ENCODE measurements at regions not wholly inside any gene's neighbourhood (a gene's known extent, or its start where the extent isn't known, plus 50 kb on each side); places are given as distances from the start of the nearest gene placed in this dataset.

- no peak for TF ChIP-seq CTCF (conservative IDR thresholded peaks at IDR 0.05; ENCODE audit: control insufficient read depth, insufficient read depth, low read depth, low read length)
- DNase-seq (ENCODE audit: low read depth), result no peak
These were observed 1299.0 kb downstream of the CDH11 start for GRCh38 chr16:63822818-63823217.

GRCh38 chr16:63816276-63816675, 1305.6 kb downstream of the CDH11 start:
- no peak overlapping the region for H3K4me3 ChIP-seq (ENCODE audit: control insufficient read depth, low read depth, low read length)
- DNase-seq (ENCODE audit: low read depth), result no peak
- no peak for TF ChIP-seq CTCF (conservative IDR thresholded peaks at IDR 0.05; ENCODE audit: control insufficient read depth, insufficient read depth, low read depth, low read length)

More at GRCh38 chr16:63822818-63823217, 1299.0 kb downstream of the CDH11 start:
- H3K4me3 ChIP-seq (ENCODE audit: control insufficient read depth, low read depth, low read length), result no peak overlapping the region

GRCh38 chr16:63813862-63814261, 1308.0 kb downstream of the CDH11 start:
- no peak for DNase-seq (ENCODE audit: low read depth)
- TF ChIP-seq CTCF (conservative IDR thresholded peaks at IDR 0.05; ENCODE audit: control insufficient read depth, insufficient read depth, low read depth, low read length), result no peak

GRCh38 chr16:63808730-63809129, 1313.1 kb downstream of the CDH11 start:
- no peak for DNase-seq (ENCODE audit: low read depth)
- no peak for TF ChIP-seq CTCF (conservative IDR thresholded peaks at IDR 0.05; ENCODE audit: control insufficient read depth, insufficient read depth, low read depth, low read length)

More at GRCh38 chr16:63813862-63814261, 1308.0 kb downstream of the CDH11 start:
- no peak overlapping the region for H3K4me3 ChIP-seq (ENCODE audit: control insufficient read depth, low read depth, low read length)

GRCh38 chr16:63806794-63807506, 1314.9 kb downstream of the CDH11 start:
- TF ChIP-seq CTCF (conservative IDR thresholded peaks at IDR 0.05; ENCODE audit: control insufficient read depth, insufficient read depth, low read depth, low read length), result no peak
- no peak for DNase-seq (ENCODE audit: low read depth)
- H3K4me3 ChIP-seq (ENCODE audit: control insufficient read depth, low read depth, low read length), result no peak overlapping the region

More at GRCh38 chr16:63808730-63809129, 1313.1 kb downstream of the CDH11 start:
- H3K4me3 ChIP-seq (ENCODE audit: control insufficient read depth, low read depth, low read length), result no peak overlapping the region

- DNase-seq (ENCODE audit: low read depth), result no peak
- no peak for TF ChIP-seq CTCF (conservative IDR thresholded peaks at IDR 0.05; ENCODE audit: control insufficient read depth, insufficient read depth, low read depth, low read length)
- H3K4me3 ChIP-seq (ENCODE audit: control insufficient read depth, low read depth, low read length), result no peak overlapping the region
These were observed 1317.7 kb downstream of the CDH11 start for GRCh38 chr16:63804126-63804525.
